ENCODE measurements at regions not wholly inside any gene's neighbourhood (a gene's known extent, or its start where the extent isn't known, plus 50 kb on each side); places are given as distances from the start of the nearest gene placed in this dataset.
"Not testable (repeated sequence)": the region's sequence is repeated elsewhere in the genome, so short reads cannot be mapped to it uniquely, and the experiment has no call there.

- Histone ChIP-seq H3K27me3 (no peaks in the 10 kb centered on the region), H3K79me2 (ENCODE audit: low read depth) (no peaks in the 10 kb centered on the region), H3K9me3 (ENCODE audit: low read depth) (no peaks in the 10 kb centered on the region), H3K36me3 (no peaks in the 10 kb centered on the region), H2AFZ (replicated peaks) (no peak overlapping the region), H3K4me2 (no peak overlapping the region), H3K27ac (no peak overlapping the region), H3K4me1 (no peaks in the 10 kb centered on the region), H3K9ac (no peak overlapping the region), H3F3A (ENCODE audit: low read depth) (no peaks in the 10 kb centered on the region), H4K20me1 (ENCODE audit: low read depth) (no peaks in the 10 kb centered on the region), H3K4me3 (no peak overlapping the region)
- TF ChIP-seq EZH2phosphoT487 (IDR thresholded peaks at IDR 0.05) (no peak), CTCF (IDR thresholded peaks at IDR 0.05) (no peak), EZH2 (IDR thresholded peaks at IDR 0.05) (no peak)
- H3K27ac Mint-ChIP-seq = no peak overlapping the region
- no peaks in the 10 kb centered on the region for H3K9me3 Mint-ChIP-seq
- no peak for DNase-seq (ENCODE audit: low spot score)
- H3K36me3 Mint-ChIP-seq = no peaks in the 10 kb centered on the region
- H3K4me3 Mint-ChIP-seq = no peak overlapping the region
- no peaks in the 10 kb centered on the region for H3K27me3 Mint-ChIP-seq (ENCODE audit: insufficient read depth, low read depth)
- H3K4me1 Mint-ChIP-seq = no peaks in the 10 kb centered on the region
Measured at GRCh38 chr6:74568861-74569260, 637.0 kb downstream of the COL12A1 start.

DNA sequence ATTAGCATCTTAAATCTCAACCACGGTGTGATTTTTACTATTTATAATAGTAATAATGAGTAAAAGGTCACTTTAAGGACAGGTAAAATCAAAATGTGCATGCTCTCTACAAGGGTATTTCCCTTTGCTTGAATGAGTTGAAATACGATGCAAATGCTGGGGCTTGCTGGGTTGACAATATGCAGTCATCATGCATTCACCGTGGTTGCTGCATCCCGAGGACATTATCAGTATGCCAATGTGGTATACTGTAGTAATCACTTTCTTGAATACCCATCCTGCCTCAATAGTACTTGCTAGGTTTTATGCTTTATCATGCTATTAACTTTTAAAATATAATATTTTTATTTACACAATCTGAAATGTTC, 637.9 kb downstream of the COL12A1 start:
- H4K20me1 ChIP-seq (ENCODE audit: low read depth); H3K36me3 Mint-ChIP-seq; H3K9me3 ChIP-seq (ENCODE audit: low read depth); H3K9me3 Mint-ChIP-seq; H3K4me2 ChIP-seq; H3K4me3 ChIP-seq; H2AFZ ChIP-seq (replicated peaks); H3K4me1 ChIP-seq; H3K79me2 ChIP-seq (ENCODE audit: low read depth); H3K4me3 Mint-ChIP-seq; H3F3A ChIP-seq (ENCODE audit: low read depth); H3K36me3 ChIP-seq; H3K27ac ChIP-seq; H3K27me3 Mint-ChIP-seq (ENCODE audit: insufficient read depth, low read depth); DNase-seq (ENCODE audit: low spot score); H3K4me1 Mint-ChIP-seq; H3K9ac ChIP-seq; H3K27ac Mint-ChIP-seq; H3K27me3 ChIP-seq: not testable (repeated sequence)

- Histone ChIP-seq H3K9me3 (ENCODE audit: low read depth) (no peaks in the 10 kb centered on the region), H4K20me1 (ENCODE audit: low read depth) (no peaks in the 10 kb centered on the region), H3K4me2 (no peak overlapping the region), H3F3A (ENCODE audit: low read depth) (no peaks in the 10 kb centered on the region), H3K9ac (no peak overlapping the region), H2AFZ (replicated peaks) (no peak overlapping the region), H3K79me2 (ENCODE audit: low read depth) (no peaks in the 10 kb centered on the region), H3K27ac (no peak overlapping the region), H3K4me3 (no peak overlapping the region), H3K27me3 (no peaks in the 10 kb centered on the region), H3K4me1 (no peaks in the 10 kb centered on the region), H3K36me3 (no peaks in the 10 kb centered on the region)
- DNase-seq (ENCODE audit: low spot score) = no peak
- no peaks in the 10 kb centered on the region for H3K9me3 Mint-ChIP-seq
- no peaks in the 10 kb centered on the region for H3K36me3 Mint-ChIP-seq
- H3K4me3 Mint-ChIP-seq = no peak overlapping the region
- TF ChIP-seq CTCF (IDR thresholded peaks at IDR 0.05) (no peak), EZH2phosphoT487 (IDR thresholded peaks at IDR 0.05) (no peak), EZH2 (IDR thresholded peaks at IDR 0.05) (no peak)
- no peaks in the 10 kb centered on the region for H3K27me3 Mint-ChIP-seq (ENCODE audit: insufficient read depth, low read depth)
- no peaks in the 10 kb centered on the region for H3K4me1 Mint-ChIP-seq
- no peak overlapping the region for H3K27ac Mint-ChIP-seq
Measured at GRCh38 chr6:74567281-74567922, 638.5 kb downstream of the COL12A1 start.

- H3K4me1 ChIP-seq = no peaks in the 10 kb centered on the region
- H3F3A ChIP-seq (ENCODE audit: low read depth) = no peaks in the 10 kb centered on the region
- Mint-ChIP-seq H3K36me3 (no peaks in the 10 kb centered on the region), H3K4me1 (no peaks in the 10 kb centered on the region), H3K27ac (no peak overlapping the region), H3K9me3 (peaks cover 4% of the 10 kb centered on the region), H3K27me3 (ENCODE audit: insufficient read depth, low read depth) (no peaks in the 10 kb centered on the region), H3K4me3 (no peak overlapping the region)
- no peaks in the 10 kb centered on the region for H3K27me3 ChIP-seq
- no peaks in the 10 kb centered on the region for H3K79me2 ChIP-seq (ENCODE audit: low read depth)
- H3K9ac ChIP-seq = no peak overlapping the region
- no peak overlapping the region for H2AFZ ChIP-seq (replicated peaks)
- H3K4me2 ChIP-seq = no peak overlapping the region
- DNase-seq (ENCODE audit: low spot score) = no peak
- no peak overlapping the region for H3K4me3 ChIP-seq
- no peak overlapping the region for H3K27ac ChIP-seq
- H3K9me3 ChIP-seq (ENCODE audit: low read depth) = no peaks in the 10 kb centered on the region
- H4K20me1 ChIP-seq (ENCODE audit: low read depth) = no peaks in the 10 kb centered on the region
- H3K36me3 ChIP-seq = no peaks in the 10 kb centered on the region
- TF ChIP-seq EZH2phosphoT487 (IDR thresholded peaks at IDR 0.05) = no peak
- no peak for TF ChIP-seq CTCF (IDR thresholded peaks at IDR 0.05)
- TF ChIP-seq EZH2 (IDR thresholded peaks at IDR 0.05) = no peak
Measured at GRCh38 chr6:74557236-74557635, 648.6 kb downstream of the COL12A1 start.
